Stomach (tissue), 4 donors: ENCODE measurements at regions not wholly inside any gene's neighbourhood (a gene's known extent, or its start where the extent isn't known, plus 50 kb on each side); places are given as distances from the start of the nearest gene placed in this dataset.

Experiments
- POLR2A ChIP-seq, 4 donors: fragments of 450-650 bp; IDR thresholded peaks; one replicate each; pipeline ENCODE4 v1.6.1; 2016; ENCODE audit warnings: antibody characterized with exemption in 4 of 4, control low read depth in 2 of 4, mild to moderate bottlenecking in 1 of 4, moderate library complexity in 1 of 4
- POLR2AphosphoS5 ChIP-seq, 3 donors: sonication (generic); formaldehyde crosslinking; IDR thresholded peaks; one replicate each; pipeline ENCODE4 v1.6.1; 2016; ENCODE audit warnings: antibody characterized with exemption in 3 of 3
- TF ChIP-seq, protein P1 (sequence below), 7 experiments: fragments of 450-650 bp in 4 of 7; fragments of 200-600 bp in 3 of 7; sonication (generic) in 3 of 7; IDR thresholded peaks; one replicate each; pipeline ENCODE4 v1.5.1; 2016 to 2019; ENCODE audit warnings: antibody characterized with exemption in 7 of 7, control low read depth in 2 of 7, mild to moderate bottlenecking in 1 of 7

DNA sequence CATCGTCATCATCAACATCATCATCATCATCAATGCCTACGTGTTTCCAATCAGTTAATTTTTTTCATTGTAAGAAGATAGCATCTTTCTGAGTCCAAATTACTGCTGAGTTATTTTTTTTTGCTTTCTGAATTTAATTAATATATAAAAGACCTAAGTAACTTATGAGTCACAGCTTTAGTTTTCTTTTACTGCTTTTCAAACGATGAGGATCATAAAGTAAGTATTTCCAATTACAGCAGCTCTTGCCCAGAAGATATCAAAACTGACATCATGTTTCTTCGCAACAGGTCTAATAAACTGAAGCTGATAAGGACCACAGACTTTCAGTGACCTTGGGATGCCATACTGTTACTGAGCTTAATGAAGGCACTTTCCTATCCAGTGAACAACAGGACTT is 442.2 kb downstream of the DSEL start:
- TF ChIP-seq, protein P1, sequence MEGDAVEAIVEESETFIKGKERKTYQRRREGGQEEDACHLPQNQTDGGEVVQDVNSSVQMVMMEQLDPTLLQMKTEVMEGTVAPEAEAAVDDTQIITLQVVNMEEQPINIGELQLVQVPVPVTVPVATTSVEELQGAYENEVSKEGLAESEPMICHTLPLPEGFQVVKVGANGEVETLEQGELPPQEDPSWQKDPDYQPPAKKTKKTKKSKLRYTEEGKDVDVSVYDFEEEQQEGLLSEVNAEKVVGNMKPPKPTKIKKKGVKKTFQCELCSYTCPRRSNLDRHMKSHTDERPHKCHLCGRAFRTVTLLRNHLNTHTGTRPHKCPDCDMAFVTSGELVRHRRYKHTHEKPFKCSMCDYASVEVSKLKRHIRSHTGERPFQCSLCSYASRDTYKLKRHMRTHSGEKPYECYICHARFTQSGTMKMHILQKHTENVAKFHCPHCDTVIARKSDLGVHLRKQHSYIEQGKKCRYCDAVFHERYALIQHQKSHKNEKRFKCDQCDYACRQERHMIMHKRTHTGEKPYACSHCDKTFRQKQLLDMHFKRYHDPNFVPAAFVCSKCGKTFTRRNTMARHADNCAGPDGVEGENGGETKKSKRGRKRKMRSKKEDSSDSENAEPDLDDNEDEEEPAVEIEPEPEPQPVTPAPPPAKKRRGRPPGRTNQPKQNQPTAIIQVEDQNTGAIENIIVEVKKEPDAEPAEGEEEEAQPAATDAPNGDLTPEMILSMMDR (IDR thresholded peaks at IDR 0.05), result no peak
- no peak for TF ChIP-seq POLR2AphosphoS5 (IDR thresholded peaks at IDR 0.05)
- TF ChIP-seq POLR2A (IDR thresholded peaks at IDR 0.05), result no peak
